DND-41 (cell line): ENCODE measurements at regions not wholly inside any gene's neighbourhood (a gene's known extent, or its start where the extent isn't known, plus 50 kb on each side); places are given as distances from the start of the nearest gene placed in this dataset.

Experiments
- CTCF ChIP-seq: IDR thresholded peaks from 2 replicates; pipeline ENCODE4 v1.5.1; 2012; ENCODE audit warnings: borderline replicate concordance, low read length, moderate library complexity, mild to moderate bottlenecking; ENCODE audit not compliant: poor library complexity, severe bottlenecking; ENCODE audit errors: extremely low read depth
- EZH2 ChIP-seq: IDR thresholded peaks from 3 replicates; pipeline ENCODE4 v1.6.1; 2012; ENCODE audit warnings: borderline replicate concordance, low read depth, mild to moderate bottlenecking, moderate library complexity, low read length, inconsistent platforms; ENCODE audit not compliant: severe bottlenecking

GRCh38 chr2:183995632-183996031 is 602.7 kb upstream of the ZNF804A start:
- TF ChIP-seq CTCF (no peak), EZH2 (no peak)
